ENCODE measurements at regions not wholly inside any gene's neighbourhood (a gene's known extent, or its start where the extent isn't known, plus 50 kb on each side); places are given as distances from the start of the nearest gene placed in this dataset.

DNA sequence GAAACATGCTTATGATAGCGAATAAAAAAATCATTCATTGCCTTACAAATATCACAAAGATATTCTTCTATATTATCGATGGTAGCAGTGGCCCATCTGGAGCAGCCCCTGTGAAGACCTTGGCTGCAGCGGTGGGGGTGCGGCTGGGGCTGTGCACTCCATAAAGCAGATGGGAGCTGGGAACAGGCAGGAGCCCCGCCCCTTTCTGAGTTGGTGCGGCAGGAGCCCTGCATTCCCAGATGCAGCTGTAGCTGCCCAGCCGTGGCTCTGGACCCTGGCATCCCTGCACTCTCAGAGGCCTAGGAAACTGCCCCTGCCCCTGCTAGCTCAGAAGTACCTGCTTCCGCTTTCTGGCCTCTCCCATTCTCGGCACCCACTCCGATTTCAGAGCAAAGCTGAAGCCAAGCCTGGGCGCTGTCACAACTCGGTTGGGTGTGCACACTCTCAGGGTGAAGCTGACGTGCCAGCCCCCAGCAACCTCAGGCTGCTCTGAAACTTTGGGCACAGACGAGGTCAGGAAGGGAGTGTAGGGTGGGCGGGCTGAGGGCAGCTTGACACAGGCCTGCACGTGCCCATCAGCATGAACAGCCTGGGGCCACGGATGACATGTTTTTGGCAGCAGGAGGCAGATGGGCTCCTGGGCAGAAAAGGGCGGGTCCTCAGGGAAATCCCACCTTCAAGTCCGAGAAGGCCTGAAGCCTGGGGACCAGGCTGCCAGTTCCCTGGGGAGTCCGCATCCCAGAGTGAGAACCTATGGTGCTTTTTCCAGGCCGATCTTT lies 1440.8 kb upstream of the ACO1 start:
- TF ChIP-seq EZH2 (IDR thresholded peaks at IDR 0.05; ENCODE audit: borderline replicate concordance, low read depth, low read length, severe bottlenecking) (no peak), POLR2A (IDR thresholded peaks at IDR 0.05; ENCODE audit: low read depth, low read length) (no peak), POLR2AphosphoS5 (IDR thresholded peaks at IDR 0.05; ENCODE audit: insufficient read depth, low read depth, low read length) (no peak), MYC (IDR thresholded peaks at IDR 0.05; ENCODE audit: low read depth, low read length) (no peak), GATA2 (IDR thresholded peaks at IDR 0.05; ENCODE audit: insufficient read depth, insufficient read length, low read depth, low read length) (no peak), FOS (IDR thresholded peaks at IDR 0.05; ENCODE audit: borderline replicate concordance, insufficient read depth, low read length) (no peak), JUN (IDR thresholded peaks at IDR 0.05; ENCODE audit: borderline replicate concordance, insufficient read depth, insufficient read length, low read depth) (no peak)
- TF ChIP-seq, protein P1, sequence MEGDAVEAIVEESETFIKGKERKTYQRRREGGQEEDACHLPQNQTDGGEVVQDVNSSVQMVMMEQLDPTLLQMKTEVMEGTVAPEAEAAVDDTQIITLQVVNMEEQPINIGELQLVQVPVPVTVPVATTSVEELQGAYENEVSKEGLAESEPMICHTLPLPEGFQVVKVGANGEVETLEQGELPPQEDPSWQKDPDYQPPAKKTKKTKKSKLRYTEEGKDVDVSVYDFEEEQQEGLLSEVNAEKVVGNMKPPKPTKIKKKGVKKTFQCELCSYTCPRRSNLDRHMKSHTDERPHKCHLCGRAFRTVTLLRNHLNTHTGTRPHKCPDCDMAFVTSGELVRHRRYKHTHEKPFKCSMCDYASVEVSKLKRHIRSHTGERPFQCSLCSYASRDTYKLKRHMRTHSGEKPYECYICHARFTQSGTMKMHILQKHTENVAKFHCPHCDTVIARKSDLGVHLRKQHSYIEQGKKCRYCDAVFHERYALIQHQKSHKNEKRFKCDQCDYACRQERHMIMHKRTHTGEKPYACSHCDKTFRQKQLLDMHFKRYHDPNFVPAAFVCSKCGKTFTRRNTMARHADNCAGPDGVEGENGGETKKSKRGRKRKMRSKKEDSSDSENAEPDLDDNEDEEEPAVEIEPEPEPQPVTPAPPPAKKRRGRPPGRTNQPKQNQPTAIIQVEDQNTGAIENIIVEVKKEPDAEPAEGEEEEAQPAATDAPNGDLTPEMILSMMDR (IDR thresholded peaks at IDR 0.05; ENCODE audit: extremely low read depth in 1 of 2, insufficient read depth in 1 of 2, low read depth in 1 of 2, low read length in 2 of 2), result no peak
- TF ChIP-seq, protein P2, sequence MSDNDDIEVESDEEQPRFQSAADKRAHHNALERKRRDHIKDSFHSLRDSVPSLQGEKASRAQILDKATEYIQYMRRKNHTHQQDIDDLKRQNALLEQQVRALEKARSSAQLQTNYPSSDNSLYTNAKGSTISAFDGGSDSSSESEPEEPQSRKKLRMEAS (IDR thresholded peaks at IDR 0.05; ENCODE audit: insufficient read depth, insufficient read length), result no peak
